ENCODE measurements at regions not wholly inside any gene's neighbourhood (a gene's known extent, or its start where the extent isn't known, plus 50 kb on each side); places are given as distances from the start of the nearest gene placed in this dataset.

GRCh38 chr19:31511696-31512095 is 162.5 kb upstream of the TSHZ3 start:
- Histone ChIP-seq H3K9me3 (no peaks in the 10 kb centered on the region), H3K36me3 (no peaks in the 10 kb centered on the region), H3K27ac (no peak overlapping the region), H3K27me3 (no peaks in the 10 kb centered on the region), H3K4me3 (no peak overlapping the region), H3K4me1 (no peaks in the 10 kb centered on the region)
- DNase-seq (no peak), ATAC-seq (ENCODE audit: low FRiP score in 2 of 2) (no peak)
- TF ChIP-seq POLR2A (IDR thresholded peaks at IDR 0.05) (no peak), CTCF (IDR thresholded peaks at IDR 0.05) (no peak), POLR2AphosphoS5 (IDR thresholded peaks at IDR 0.05) (no peak), EP300 (IDR thresholded peaks at IDR 0.05) (no peak)
- 78 to 81% methylated on average over 5 of the region's 5 CpGs for WGBS, 2 donors

- WGBS, 2 donors = 88 to 89% methylated on average over 6 to 10 of the region's 10 CpGs
- H3K36me3 ChIP-seq = no peaks in the 10 kb centered on the region
- DNase-seq (no peak), ATAC-seq (ENCODE audit: low FRiP score in 2 of 2) (no peak)
- H3K27ac ChIP-seq = no peak overlapping the region
- H3K27me3 ChIP-seq = no peaks in the 10 kb centered on the region
- TF ChIP-seq EP300 (IDR thresholded peaks at IDR 0.05) (no peak), CTCF (IDR thresholded peaks at IDR 0.05) (no peak), POLR2A (IDR thresholded peaks at IDR 0.05) (no peak), POLR2AphosphoS5 (IDR thresholded peaks at IDR 0.05) (no peak)
- no peaks in the 10 kb centered on the region for H3K4me1 ChIP-seq
- no peaks in the 10 kb centered on the region for H3K9me3 ChIP-seq
- no peak overlapping the region for H3K4me3 ChIP-seq
Measured at GRCh38 chr19:31512181-31512970, 163.1 kb upstream of the TSHZ3 start.

GRCh38 chr19:31513841-31514240 is 164.6 kb upstream of the TSHZ3 start:
- Histone ChIP-seq H3K4me1 (no peaks in the 10 kb centered on the region), H3K27me3 (no peaks in the 10 kb centered on the region), H3K36me3 (no peaks in the 10 kb centered on the region), H3K4me3 (no peak overlapping the region), H3K27ac (no peak overlapping the region), H3K9me3 (no peaks in the 10 kb centered on the region)
- WGBS, 2 donors = 85 to 86% methylated on average over 12 to 13 of the region's 13 CpGs
- TF ChIP-seq EP300 (IDR thresholded peaks at IDR 0.05) = no peak
- TF ChIP-seq CTCF (IDR thresholded peaks at IDR 0.05) = no peak
- TF ChIP-seq POLR2AphosphoS5 (IDR thresholded peaks at IDR 0.05) = no peak
- TF ChIP-seq POLR2A (IDR thresholded peaks at IDR 0.05) = no peak
- no peak for ATAC-seq (ENCODE audit: low FRiP score in 2 of 2)
- peak in 1 of 2 donors; percentile 31 for DNase-seq

- H3K27me3 ChIP-seq = no peaks in the 10 kb centered on the region
- H3K36me3 ChIP-seq = no peaks in the 10 kb centered on the region
- no peak for ATAC-seq (ENCODE audit: low FRiP score in 2 of 2)
Measured at GRCh38 chr19:31515931-31516330, 166.7 kb upstream of the TSHZ3 start.

More at GRCh38 chr19:31515931-31516330, 166.7 kb upstream of the TSHZ3 start:
- 58 to 74% methylated on average over 18 of the region's 18 CpGs for WGBS, 2 donors
- TF ChIP-seq EP300 (IDR thresholded peaks at IDR 0.05) (no peak), POLR2AphosphoS5 (IDR thresholded peaks at IDR 0.05) (no peak), CTCF (IDR thresholded peaks at IDR 0.05) (no peak), POLR2A (IDR thresholded peaks at IDR 0.05) (no peak)
- Histone ChIP-seq H3K4me3 (no peak overlapping the region), H3K27ac (no peak overlapping the region), H3K4me1 (no peaks in the 10 kb centered on the region), H3K9me3 (peaks cover 0 to 4% (median 0%) of the 10 kb centered on the region in 4 donors)
- DNase-seq = peak in 1 of 2 donors; percentile 38

Data from upper lobe of left lung (tissue), 6 donors.